Smooth muscle cell of the brain vasculature (primary cell): ENCODE measurements at regions not wholly inside any gene's neighbourhood (a gene's known extent, or its start where the extent isn't known, plus 50 kb on each side); places are given as distances from the start of the nearest gene placed in this dataset.
"Not testable (repeated sequence)": the region's sequence is repeated elsewhere in the genome, so short reads cannot be mapped to it uniquely, and the experiment has no call there.

Experiments
- DNase-seq: peaks from one replicate; pipeline ENCODE4 v3.0.0-alpha.2; 2012; ENCODE audit warnings: low read depth, low spot score

- DNase-seq: not testable (repeated sequence)
Observed at GRCh38 chr9:66830777-66831497, 69.6 kb upstream of the ZNF658 start.

DNA sequence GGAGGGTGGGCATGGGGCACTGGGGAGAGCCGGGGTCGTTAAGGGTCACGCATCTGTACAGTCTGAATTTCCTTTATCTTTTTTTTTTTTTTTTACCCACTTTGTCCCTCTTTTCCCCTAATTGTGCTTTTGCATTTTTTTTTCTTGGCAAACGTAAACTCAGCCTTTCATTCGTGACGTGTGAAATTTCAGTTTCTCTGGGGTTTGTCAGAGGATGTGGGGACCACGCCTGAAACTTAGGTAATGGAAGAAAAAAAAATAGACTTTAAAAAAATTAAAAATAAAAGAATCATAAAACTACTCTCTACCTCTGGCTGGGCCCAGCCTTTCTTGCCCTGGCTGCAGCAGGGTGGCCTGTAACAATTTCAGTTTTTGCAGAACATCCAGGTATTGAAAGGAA lies 68.3 kb upstream of the ZNF658 start:
- not testable (repeated sequence) for DNase-seq

GRCh38 chr9:66837242-66837937 lies 63.1 kb upstream of the ZNF658 start:
- DNase-seq: not testable (repeated sequence)
